ENCODE measurements at regions not wholly inside any gene's neighbourhood (a gene's known extent, or its start where the extent isn't known, plus 50 kb on each side); places are given as distances from the start of the nearest gene placed in this dataset.

- TF ChIP-seq, protein P1, sequence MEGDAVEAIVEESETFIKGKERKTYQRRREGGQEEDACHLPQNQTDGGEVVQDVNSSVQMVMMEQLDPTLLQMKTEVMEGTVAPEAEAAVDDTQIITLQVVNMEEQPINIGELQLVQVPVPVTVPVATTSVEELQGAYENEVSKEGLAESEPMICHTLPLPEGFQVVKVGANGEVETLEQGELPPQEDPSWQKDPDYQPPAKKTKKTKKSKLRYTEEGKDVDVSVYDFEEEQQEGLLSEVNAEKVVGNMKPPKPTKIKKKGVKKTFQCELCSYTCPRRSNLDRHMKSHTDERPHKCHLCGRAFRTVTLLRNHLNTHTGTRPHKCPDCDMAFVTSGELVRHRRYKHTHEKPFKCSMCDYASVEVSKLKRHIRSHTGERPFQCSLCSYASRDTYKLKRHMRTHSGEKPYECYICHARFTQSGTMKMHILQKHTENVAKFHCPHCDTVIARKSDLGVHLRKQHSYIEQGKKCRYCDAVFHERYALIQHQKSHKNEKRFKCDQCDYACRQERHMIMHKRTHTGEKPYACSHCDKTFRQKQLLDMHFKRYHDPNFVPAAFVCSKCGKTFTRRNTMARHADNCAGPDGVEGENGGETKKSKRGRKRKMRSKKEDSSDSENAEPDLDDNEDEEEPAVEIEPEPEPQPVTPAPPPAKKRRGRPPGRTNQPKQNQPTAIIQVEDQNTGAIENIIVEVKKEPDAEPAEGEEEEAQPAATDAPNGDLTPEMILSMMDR (IDR thresholded peaks at IDR 0.05) = no peak
- TF ChIP-seq ZFX (IDR thresholded peaks at IDR 0.05; ENCODE audit: borderline replicate concordance) = no peak
Measured at GRCh38 chr14:101229666-101230065, 326.1 kb upstream of the RTL1 start.

Data from 22Rv1 (cell line).